Spleen (tissue), 7 donors: ENCODE measurements at regions not wholly inside any gene's neighbourhood (a gene's known extent, or its start where the extent isn't known, plus 50 kb on each side); places are given as distances from the start of the nearest gene placed in this dataset.

Source experiments
- CTCF ChIP-seq, 11 experiments: fragments of 200-600 bp in 7 of 11; fragments of 450-650 bp in 4 of 11; sonication (generic) in 4 of 11; IDR thresholded peaks in 8 of 11; conservative IDR thresholded peaks in 3 of 11; 1 replicate in 7 of 11; 2 replicates in 4 of 11; pipeline versions ENCODE4 v1.4.0 to v1.8.0; 2016 to 2021; ENCODE audit warnings: antibody characterized with exemption in 11 of 11, inconsistent platforms in 4 of 11, mild to moderate bottlenecking in 1 of 11
- POLR2A ChIP-seq, 3 donors: fragments of 450-650 bp; IDR thresholded peaks; one replicate each; pipeline ENCODE4 v1.5.1; 2017; ENCODE audit warnings: antibody characterized with exemption in 3 of 3, mild to moderate bottlenecking in 1 of 3
- donor health status: DM: no; HTN: no; CAD: no; lungs with moderate emphysema.
- donor health status: DM: no; HTN: no; CAD: no.
- donor health status: DM: no; HTN: no; CAD: no.

GRCh38 chr14:85909581-85909980 is 379.6 kb downstream of the FLRT2 start:
- TF ChIP-seq CTCF (IDR thresholded peaks at IDR 0.05 in 8 of 11, conservative IDR thresholded peaks at IDR 0.05 in 3 of 11) (no peak), POLR2A (IDR thresholded peaks at IDR 0.05) (no peak)
